ENCODE measurements at regions not wholly inside any gene's neighbourhood (a gene's known extent, or its start where the extent isn't known, plus 50 kb on each side); places are given as distances from the start of the nearest gene placed in this dataset.

DNA sequence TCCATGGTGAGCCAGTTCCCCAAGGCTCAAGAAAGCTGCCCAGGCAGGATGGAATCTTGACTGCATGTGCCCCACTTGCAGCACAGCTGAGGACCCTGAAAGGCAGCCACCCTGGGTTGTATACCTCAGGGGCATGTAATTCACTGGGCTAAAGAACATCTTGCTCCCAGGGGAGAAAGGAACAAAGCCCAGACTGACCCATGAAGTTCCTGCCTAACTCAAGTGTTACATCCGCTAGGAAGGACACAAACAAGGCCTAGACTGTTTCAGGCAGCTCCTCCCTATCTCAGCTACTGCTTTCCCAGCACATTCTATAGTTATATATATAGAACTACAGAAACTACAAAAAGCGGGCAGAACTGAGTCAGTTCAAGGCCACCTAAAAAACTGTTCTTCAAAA lies 69.0 kb downstream of the RBM43 start:
- TF ChIP-seq ZNF843 (tag by site-specific recombination; IDR thresholded peaks at IDR 0.05), result no peak
- TF ChIP-seq ZNF133 (tag by site-specific recombination; IDR thresholded peaks at IDR 0.05), result no peak
- TF ChIP-seq, protein P1, sequence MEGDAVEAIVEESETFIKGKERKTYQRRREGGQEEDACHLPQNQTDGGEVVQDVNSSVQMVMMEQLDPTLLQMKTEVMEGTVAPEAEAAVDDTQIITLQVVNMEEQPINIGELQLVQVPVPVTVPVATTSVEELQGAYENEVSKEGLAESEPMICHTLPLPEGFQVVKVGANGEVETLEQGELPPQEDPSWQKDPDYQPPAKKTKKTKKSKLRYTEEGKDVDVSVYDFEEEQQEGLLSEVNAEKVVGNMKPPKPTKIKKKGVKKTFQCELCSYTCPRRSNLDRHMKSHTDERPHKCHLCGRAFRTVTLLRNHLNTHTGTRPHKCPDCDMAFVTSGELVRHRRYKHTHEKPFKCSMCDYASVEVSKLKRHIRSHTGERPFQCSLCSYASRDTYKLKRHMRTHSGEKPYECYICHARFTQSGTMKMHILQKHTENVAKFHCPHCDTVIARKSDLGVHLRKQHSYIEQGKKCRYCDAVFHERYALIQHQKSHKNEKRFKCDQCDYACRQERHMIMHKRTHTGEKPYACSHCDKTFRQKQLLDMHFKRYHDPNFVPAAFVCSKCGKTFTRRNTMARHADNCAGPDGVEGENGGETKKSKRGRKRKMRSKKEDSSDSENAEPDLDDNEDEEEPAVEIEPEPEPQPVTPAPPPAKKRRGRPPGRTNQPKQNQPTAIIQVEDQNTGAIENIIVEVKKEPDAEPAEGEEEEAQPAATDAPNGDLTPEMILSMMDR (tag by site-specific recombination; IDR thresholded peaks at IDR 0.05), result no peak
- no peak for TF ChIP-seq ZSCAN23 (tag by site-specific recombination; IDR thresholded peaks at IDR 0.05)
- TF ChIP-seq, protein P2, sequence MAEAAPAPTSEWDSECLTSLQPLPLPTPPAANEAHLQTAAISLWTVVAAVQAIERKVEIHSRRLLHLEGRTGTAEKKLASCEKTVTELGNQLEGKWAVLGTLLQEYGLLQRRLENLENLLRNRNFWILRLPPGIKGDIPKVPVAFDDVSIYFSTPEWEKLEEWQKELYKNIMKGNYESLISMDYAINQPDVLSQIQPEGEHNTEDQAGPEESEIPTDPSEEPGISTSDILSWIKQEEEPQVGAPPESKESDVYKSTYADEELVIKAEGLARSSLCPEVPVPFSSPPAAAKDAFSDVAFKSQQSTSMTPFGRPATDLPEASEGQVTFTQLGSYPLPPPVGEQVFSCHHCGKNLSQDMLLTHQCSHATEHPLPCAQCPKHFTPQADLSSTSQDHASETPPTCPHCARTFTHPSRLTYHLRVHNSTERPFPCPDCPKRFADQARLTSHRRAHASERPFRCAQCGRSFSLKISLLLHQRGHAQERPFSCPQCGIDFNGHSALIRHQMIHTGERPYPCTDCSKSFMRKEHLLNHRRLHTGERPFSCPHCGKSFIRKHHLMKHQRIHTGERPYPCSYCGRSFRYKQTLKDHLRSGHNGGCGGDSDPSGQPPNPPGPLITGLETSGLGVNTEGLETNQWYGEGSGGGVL (tag by site-specific recombination; IDR thresholded peaks at IDR 0.05), result no peak
- no peak for TF ChIP-seq ZNF792 (tag by site-specific recombination; IDR thresholded peaks at IDR 0.05)
- TF ChIP-seq ZNF23 (tag by site-specific recombination; IDR thresholded peaks at IDR 0.05; ENCODE audit: borderline replicate concordance), result no peak
- TF ChIP-seq, protein P3, sequence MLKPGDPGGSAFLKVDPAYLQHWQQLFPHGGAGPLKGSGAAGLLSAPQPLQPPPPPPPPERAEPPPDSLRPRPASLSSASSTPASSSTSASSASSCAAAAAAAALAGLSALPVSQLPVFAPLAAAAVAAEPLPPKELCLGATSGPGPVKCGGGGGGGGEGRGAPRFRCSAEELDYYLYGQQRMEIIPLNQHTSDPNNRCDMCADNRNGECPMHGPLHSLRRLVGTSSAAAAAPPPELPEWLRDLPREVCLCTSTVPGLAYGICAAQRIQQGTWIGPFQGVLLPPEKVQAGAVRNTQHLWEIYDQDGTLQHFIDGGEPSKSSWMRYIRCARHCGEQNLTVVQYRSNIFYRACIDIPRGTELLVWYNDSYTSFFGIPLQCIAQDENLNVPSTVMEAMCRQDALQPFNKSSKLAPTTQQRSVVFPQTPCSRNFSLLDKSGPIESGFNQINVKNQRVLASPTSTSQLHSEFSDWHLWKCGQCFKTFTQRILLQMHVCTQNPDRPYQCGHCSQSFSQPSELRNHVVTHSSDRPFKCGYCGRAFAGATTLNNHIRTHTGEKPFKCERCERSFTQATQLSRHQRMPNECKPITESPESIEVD (tag by site-specific recombination; IDR thresholded peaks at IDR 0.05), result no peak

Data from HEK293 (cell line).